HEK293 (cell line): ENCODE measurements at regions not wholly inside any gene's neighbourhood (a gene's known extent, or its start where the extent isn't known, plus 50 kb on each side); places are given as distances from the start of the nearest gene placed in this dataset.

ENCODE experiments used
- CTCF ChIA-PET: fragments of 350-600 bp; formaldehyde crosslinking; extraction: SDS; loops from one replicate; lab custom pipeline; 2021; ENCODE audit warnings: antibody characterized with exemption; lab: Yijun Ruan, JAX
- POLR2A ChIA-PET: fragments of 300-600 bp; formaldehyde crosslinking; extraction: SDS; loops from one replicate; lab custom pipeline; 2020; ENCODE audit warnings: antibody characterized with exemption, inconsistent platforms; lab: Yijun Ruan, JAX
- H3K27ac ChIP-seq: fragments of 200-500 bp; sonication (Bioruptor generic); 2 replicates; pipeline ENCODE4 v1.5.1; 2014; ENCODE audit warnings: low read depth, low read length, control low read depth, inconsistent platforms; ENCODE audit errors: extremely low read depth
- H3K36me3 ChIP-seq, 2 experiments: fragments of 200-500 bp in 1 of 2; sonication (Bioruptor generic) in 1 of 2; 1 replicate in 1 of 2; 2 replicates in 1 of 2; pipeline ENCODE4 v1.5.1; 2014 to 2017; ENCODE audit warnings: inconsistent platforms in 2 of 2, low read length in 2 of 2; ENCODE audit not compliant: control insufficient read depth in 2 of 2, insufficient read depth in 1 of 2
- H3K4me1 ChIP-seq: fragments of 200-500 bp; sonication (Bioruptor generic); 2 replicates; pipeline ENCODE4 v1.5.1; 2014; ENCODE audit warnings: mild to moderate bottlenecking, low read length, inconsistent platforms; ENCODE audit not compliant: control insufficient read depth, insufficient read depth
- H3K4me3 ChIP-seq: 2 replicates; pipeline ENCODE4 v1.5.1; 2011; ENCODE audit warnings: low read depth, mild to moderate bottlenecking, control low read depth, low read length, moderate library complexity
- H3K9me3 ChIP-seq: fragments of 200-500 bp; sonication (Bioruptor generic); 2 replicates; pipeline ENCODE4 v1.5.1; 2014; ENCODE audit warnings: low read depth, low read length, inconsistent platforms; ENCODE audit not compliant: control insufficient read depth, insufficient read depth
- MZF1 ChIP-seq: fragments of 450-650 bp; formaldehyde crosslinking; IDR thresholded peaks from 2 replicates; pipeline ENCODE4 v1.5.1; 2017; ENCODE audit warnings: missing biosample characterization, missing genetic modification characterization, borderline replicate concordance
- ZBTB1 ChIP-seq: fragments of 450-650 bp; formaldehyde crosslinking; IDR thresholded peaks from 2 replicates; pipeline ENCODE4 v1.5.1; 2016; ENCODE audit warnings: missing biosample characterization, missing genetic modification characterization
- ZFHX2 ChIP-seq: fragments of 450-650 bp; formaldehyde crosslinking; conservative IDR thresholded peaks from 2 replicates; pipeline ENCODE4 v1.5.1; 2016; ENCODE audit warnings: missing biosample characterization, missing genetic modification characterization
- ZNF10 ChIP-seq: fragments of 450-650 bp; formaldehyde crosslinking; IDR thresholded peaks from 2 replicates; pipeline ENCODE4 v1.5.1; 2017; ENCODE audit warnings: missing biosample characterization, missing genetic modification characterization
- ZNF221 ChIP-seq: fragments of 450-650 bp; formaldehyde crosslinking; IDR thresholded peaks from 2 replicates; pipeline ENCODE4 v1.5.1; 2017; ENCODE audit warnings: missing biosample characterization, missing genetic modification characterization, borderline replicate concordance
- ZNF391 ChIP-seq: fragments of 450-650 bp; formaldehyde crosslinking; IDR thresholded peaks from 2 replicates; pipeline ENCODE4 v1.5.1; 2016; ENCODE audit warnings: low read depth, missing biosample characterization, missing genetic modification characterization, borderline replicate concordance
- ZNF529 ChIP-seq: fragments of 450-650 bp; formaldehyde crosslinking; IDR thresholded peaks from 2 replicates; pipeline ENCODE4 v1.5.1; 2017; ENCODE audit warnings: missing genetic modification characterization, missing biosample characterization; ENCODE audit not compliant: insufficient replicate concordance
- ZNF610 ChIP-seq: fragments of 450-650 bp; formaldehyde crosslinking; IDR thresholded peaks from 2 replicates; pipeline ENCODE4 v1.5.1; 2016; ENCODE audit warnings: missing biosample characterization, missing genetic modification characterization, borderline replicate concordance
- TF ChIP-seq, protein P1 (sequence below): fragments of 450-650 bp; formaldehyde crosslinking; conservative IDR thresholded peaks from 2 replicates; pipeline ENCODE4 v1.5.1; 2016; ENCODE audit warnings: low read depth, missing biosample characterization, missing genetic modification characterization
- TF ChIP-seq, protein P2 (sequence below): fragments of 450-650 bp; formaldehyde crosslinking; IDR thresholded peaks from 2 replicates; pipeline ENCODE4 v1.5.1; 2017; ENCODE audit warnings: missing biosample characterization, missing genetic modification characterization
- TF ChIP-seq, protein P3 (sequence below): fragments of 450-650 bp; formaldehyde crosslinking; IDR thresholded peaks from 2 replicates; pipeline ENCODE4 v1.5.1; 2016; ENCODE audit warnings: missing biosample characterization, missing genetic modification characterization, borderline replicate concordance

DNA sequence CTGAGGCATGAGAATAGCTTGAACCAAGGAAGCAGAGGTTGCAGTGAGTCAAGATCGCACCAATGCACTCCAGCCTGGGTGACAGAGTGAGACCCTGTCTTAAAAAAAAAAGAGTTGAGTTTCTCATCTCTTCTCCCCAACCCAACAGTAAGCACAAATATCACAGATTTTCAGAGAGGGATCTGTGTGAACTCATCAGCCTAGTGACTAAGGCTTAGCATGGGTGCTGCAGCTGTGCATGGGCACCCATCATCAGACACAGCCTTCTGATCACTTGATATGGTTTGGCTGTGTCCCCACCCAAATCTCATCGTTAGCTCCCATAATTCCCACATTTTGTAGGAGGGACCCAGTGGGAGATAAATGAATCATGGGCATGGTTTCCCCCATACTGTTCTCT is 298.9 kb downstream of the PCNX1 start (continued):
- TF ChIP-seq, protein P1, sequence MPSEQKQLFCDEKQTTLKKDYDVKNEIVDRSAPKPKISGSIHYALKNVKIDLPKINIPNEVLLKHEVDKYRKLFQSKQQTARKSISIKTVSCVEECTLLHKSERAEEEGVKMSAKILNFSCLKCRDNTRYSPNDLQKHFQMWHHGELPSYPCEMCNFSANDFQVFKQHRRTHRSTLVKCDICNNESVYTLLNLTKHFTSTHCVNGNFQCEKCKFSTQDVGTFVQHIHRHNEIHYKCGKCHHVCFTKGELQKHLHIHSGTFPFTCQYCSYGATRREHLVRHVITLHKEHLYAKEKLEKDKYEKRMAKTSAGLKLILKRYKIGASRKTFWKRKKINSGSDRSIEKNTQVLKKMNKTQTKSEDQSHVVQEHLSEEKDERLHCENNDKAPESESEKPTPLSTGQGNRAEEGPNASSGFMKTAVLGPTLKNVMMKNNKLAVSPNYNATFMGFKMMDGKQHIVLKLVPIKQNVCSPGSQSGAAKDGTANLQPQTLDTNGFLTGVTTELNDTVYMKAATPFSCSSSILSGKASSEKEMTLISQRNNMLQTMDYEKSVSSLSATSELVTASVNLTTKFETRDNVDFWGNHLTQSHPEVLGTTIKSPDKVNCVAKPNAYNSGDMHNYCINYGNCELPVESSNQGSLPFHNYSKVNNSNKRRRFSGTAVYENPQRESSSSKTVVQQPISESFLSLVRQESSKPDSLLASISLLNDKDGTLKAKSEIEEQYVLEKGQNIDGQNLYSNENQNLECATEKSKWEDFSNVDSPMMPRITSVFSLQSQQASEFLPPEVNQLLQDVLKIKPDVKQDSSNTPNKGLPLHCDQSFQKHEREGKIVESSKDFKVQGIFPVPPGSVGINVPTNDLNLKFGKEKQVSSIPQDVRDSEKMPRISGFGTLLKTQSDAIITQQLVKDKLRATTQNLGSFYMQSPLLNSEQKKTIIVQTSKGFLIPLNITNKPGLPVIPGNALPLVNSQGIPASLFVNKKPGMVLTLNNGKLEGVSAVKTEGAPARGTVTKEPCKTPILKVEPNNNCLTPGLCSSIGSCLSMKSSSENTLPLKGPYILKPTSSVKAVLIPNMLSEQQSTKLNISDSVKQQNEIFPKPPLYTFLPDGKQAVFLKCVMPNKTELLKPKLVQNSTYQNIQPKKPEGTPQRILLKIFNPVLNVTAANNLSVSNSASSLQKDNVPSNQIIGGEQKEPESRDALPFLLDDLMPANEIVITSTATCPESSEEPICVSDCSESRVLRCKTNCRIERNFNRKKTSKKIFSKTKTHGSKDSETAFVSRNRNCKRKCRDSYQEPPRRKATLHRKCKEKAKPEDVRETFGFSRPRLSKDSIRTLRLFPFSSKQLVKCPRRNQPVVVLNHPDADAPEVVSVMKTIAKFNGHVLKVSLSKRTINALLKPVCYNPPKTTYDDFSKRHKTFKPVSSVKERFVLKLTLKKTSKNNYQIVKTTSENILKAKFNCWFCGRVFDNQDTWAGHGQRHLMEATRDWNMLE: no peak
- TF ChIP-seq, protein P2, sequence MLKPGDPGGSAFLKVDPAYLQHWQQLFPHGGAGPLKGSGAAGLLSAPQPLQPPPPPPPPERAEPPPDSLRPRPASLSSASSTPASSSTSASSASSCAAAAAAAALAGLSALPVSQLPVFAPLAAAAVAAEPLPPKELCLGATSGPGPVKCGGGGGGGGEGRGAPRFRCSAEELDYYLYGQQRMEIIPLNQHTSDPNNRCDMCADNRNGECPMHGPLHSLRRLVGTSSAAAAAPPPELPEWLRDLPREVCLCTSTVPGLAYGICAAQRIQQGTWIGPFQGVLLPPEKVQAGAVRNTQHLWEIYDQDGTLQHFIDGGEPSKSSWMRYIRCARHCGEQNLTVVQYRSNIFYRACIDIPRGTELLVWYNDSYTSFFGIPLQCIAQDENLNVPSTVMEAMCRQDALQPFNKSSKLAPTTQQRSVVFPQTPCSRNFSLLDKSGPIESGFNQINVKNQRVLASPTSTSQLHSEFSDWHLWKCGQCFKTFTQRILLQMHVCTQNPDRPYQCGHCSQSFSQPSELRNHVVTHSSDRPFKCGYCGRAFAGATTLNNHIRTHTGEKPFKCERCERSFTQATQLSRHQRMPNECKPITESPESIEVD: no peak
- no peak for TF ChIP-seq ZBTB1
- TF ChIP-seq MZF1: no peak
- no peak for TF ChIP-seq ZNF529 (tag by site-specific recombination)
- no peak for TF ChIP-seq ZNF10 (tag by site-specific recombination)
- no peak for TF ChIP-seq ZNF391 (tag by site-specific recombination)
- no peak for TF ChIP-seq ZNF610
- TF ChIP-seq ZNF221 (tag by site-specific recombination): no peak

DNA sequence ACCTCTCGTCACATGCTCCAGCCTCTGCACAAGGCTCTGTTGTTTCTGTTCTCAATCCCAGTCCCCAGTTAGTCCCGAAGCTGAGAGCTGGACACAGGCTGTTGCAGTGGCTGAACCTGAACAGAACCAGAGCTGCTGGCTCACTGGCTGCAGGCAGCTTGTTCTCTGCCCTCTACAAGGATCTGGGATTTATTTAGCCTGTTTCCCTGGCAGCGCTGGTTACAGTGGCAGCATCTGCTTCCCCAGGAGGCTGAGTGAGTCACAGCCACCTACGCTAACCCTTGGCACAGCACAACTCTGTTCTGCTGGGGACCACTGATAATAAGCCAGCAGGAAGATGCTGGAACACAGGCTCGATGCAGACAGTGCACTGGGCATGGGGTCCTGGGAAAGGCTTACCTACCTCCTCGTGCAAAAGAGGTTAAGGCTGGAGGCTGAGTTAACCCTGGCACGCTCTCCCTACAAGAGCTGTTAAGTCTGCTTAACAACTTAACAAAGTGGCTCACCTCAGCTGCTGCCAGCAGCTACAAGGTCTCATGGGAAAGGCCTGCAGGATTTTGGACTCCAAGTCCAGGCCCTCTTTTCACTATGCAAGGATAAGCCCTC is 299.6 kb downstream of the PCNX1 start:
- no peaks in the 10 kb centered on the region for H3K36me3 ChIP-seq
- no peaks in the 10 kb centered on the region for H3K9me3 ChIP-seq
- CTCF ChIA-PET: interaction anchor here (0.5 kb wide), 1 partner anchor 10 kb away, joined by 3 read pairs; no protein-coding TSS in a partner anchor
- H3K27ac ChIP-seq: no peak overlapping the region
- TF ChIP-seq, protein P3, sequence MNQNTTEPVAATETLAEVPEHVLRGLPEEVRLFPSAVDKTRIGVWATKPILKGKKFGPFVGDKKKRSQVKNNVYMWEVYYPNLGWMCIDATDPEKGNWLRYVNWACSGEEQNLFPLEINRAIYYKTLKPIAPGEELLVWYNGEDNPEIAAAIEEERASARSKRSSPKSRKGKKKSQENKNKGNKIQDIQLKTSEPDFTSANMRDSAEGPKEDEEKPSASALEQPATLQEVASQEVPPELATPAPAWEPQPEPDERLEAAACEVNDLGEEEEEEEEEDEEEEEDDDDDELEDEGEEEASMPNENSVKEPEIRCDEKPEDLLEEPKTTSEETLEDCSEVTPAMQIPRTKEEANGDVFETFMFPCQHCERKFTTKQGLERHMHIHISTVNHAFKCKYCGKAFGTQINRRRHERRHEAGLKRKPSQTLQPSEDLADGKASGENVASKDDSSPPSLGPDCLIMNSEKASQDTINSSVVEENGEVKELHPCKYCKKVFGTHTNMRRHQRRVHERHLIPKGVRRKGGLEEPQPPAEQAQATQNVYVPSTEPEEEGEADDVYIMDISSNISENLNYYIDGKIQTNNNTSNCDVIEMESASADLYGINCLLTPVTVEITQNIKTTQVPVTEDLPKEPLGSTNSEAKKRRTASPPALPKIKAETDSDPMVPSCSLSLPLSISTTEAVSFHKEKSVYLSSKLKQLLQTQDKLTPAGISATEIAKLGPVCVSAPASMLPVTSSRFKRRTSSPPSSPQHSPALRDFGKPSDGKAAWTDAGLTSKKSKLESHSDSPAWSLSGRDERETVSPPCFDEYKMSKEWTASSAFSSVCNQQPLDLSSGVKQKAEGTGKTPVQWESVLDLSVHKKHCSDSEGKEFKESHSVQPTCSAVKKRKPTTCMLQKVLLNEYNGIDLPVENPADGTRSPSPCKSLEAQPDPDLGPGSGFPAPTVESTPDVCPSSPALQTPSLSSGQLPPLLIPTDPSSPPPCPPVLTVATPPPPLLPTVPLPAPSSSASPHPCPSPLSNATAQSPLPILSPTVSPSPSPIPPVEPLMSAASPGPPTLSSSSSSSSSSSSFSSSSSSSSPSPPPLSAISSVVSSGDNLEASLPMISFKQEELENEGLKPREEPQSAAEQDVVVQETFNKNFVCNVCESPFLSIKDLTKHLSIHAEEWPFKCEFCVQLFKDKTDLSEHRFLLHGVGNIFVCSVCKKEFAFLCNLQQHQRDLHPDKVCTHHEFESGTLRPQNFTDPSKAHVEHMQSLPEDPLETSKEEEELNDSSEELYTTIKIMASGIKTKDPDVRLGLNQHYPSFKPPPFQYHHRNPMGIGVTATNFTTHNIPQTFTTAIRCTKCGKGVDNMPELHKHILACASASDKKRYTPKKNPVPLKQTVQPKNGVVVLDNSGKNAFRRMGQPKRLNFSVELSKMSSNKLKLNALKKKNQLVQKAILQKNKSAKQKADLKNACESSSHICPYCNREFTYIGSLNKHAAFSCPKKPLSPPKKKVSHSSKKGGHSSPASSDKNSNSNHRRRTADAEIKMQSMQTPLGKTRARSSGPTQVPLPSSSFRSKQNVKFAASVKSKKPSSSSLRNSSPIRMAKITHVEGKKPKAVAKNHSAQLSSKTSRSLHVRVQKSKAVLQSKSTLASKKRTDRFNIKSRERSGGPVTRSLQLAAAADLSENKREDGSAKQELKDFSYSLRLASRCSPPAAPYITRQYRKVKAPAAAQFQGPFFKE (tag by site-specific recombination): no peak
- TF ChIP-seq ZFHX2 (tag by site-specific recombination): 0 out of 2 replicates have a peak, but pooled peaks have one; percentile 8
- POLR2A ChIA-PET: no interaction called here
- H3K4me1 ChIP-seq: no peaks in the 10 kb centered on the region
- no peak overlapping the region for H3K4me3 ChIP-seq
